Prostate gland (tissue), 2 donors: ENCODE measurements at regions not wholly inside any gene's neighbourhood (a gene's known extent, or its start where the extent isn't known, plus 50 kb on each side); places are given as distances from the start of the nearest gene placed in this dataset.

Experiments used
- DNase-seq: peaks from one replicate; pipeline ENCODE4 v3.0.0-alpha.2; 2019; ENCODE audit warnings: low spot score
- H3K27ac ChIP-seq, 2 donors: fragments of 200-600 bp; sonication (generic); 2 replicates each; pipeline ENCODE4 v1.5.1; 2017 to 2019
- H3K27me3 ChIP-seq: fragments of 200-600 bp; sonication (generic); replicated peaks from 2 replicates; pipeline ENCODE4 v1.5.1; 2019; ENCODE audit not compliant: insufficient read depth
- H3K36me3 ChIP-seq, 2 donors: fragments of 200-600 bp; sonication (generic); 1 replicate in 1 of 2; 2 replicates in 1 of 2; pipeline versions ENCODE4 v1.5.1 to v1.8.1; 2017 to 2019
- H3K4me1 ChIP-seq: fragments of 200-600 bp; sonication (generic); replicated peaks from 2 replicates; pipeline ENCODE4 v1.5.1; 2019
- H3K4me3 ChIP-seq, 2 donors: fragments of 200-600 bp; sonication (generic); 2 replicates each; pipeline ENCODE4 v1.5.1; 2017 to 2019
- H3K9me3 ChIP-seq: fragments of 200-600 bp; sonication (generic); 2 replicates; pipeline ENCODE4 v1.5.1; 2017
- CTCF ChIP-seq, 4 experiments: fragments of 200-600 bp in 2 of 4; fragments of 450-650 bp in 2 of 4; sonication (generic) in 2 of 4; IDR thresholded peaks; 1 replicate in 3 of 4; 2 replicates in 1 of 4; pipeline ENCODE4 v1.5.1; 2016 to 2019; ENCODE audit warnings: antibody characterized with exemption in 4 of 4, mild to moderate bottlenecking in 2 of 4, moderate library complexity in 2 of 4
- POLR2A ChIP-seq: fragments of 450-650 bp; IDR thresholded peaks from one replicate; pipeline ENCODE4 v1.6.1; 2016; ENCODE audit warnings: antibody characterized with exemption, mild to moderate bottlenecking
- POLR2AphosphoS5 ChIP-seq: sonication (generic); formaldehyde crosslinking; IDR thresholded peaks from one replicate; pipeline ENCODE4 v1.6.1; 2017; ENCODE audit warnings: antibody characterized with exemption
- WGBS: methylation state at CpG from one replicate; pipeline ENCODE4 v1.1.5; 2018; 5-methylcytosine and 5-hydroxymethylcytosine counted together
- intact Hi-C: fragments of 100-400 bp; cut with DNase I; formaldehyde crosslinking; loops from one replicate; pipeline ENCODE4 v1.14.2; 2022

- H3K27ac ChIP-seq = no peak overlapping the region
- no peak overlapping the region for H3K4me3 ChIP-seq
- 73% methylated on average over 2 of the region's 2 CpGs for WGBS
- H3K27me3 ChIP-seq = no peaks in the 10 kb centered on the region
- DNase-seq = no peak
- intact Hi-C loops = loop anchor here (5.0 kb wide), 1 partner anchor 1071 kb away; no protein-coding TSS in a partner anchor
- no peaks in the 10 kb centered on the region for H3K36me3 ChIP-seq
- no peaks in the 10 kb centered on the region for H3K9me3 ChIP-seq
- no peak for TF ChIP-seq POLR2AphosphoS5
- TF ChIP-seq POLR2A = no peak
- no peak for TF ChIP-seq CTCF (IDR thresholded peaks at IDR 0.05)
- H3K4me1 ChIP-seq = no peaks in the 10 kb centered on the region
Observed at GRCh38 chr7:82567841-82568240, 124.3 kb upstream of the CACNA2D1 start.

GRCh38 chr7:82567356-82567755 lies 123.8 kb upstream of the CACNA2D1 start:
- TF ChIP-seq POLR2A (no peak), CTCF (IDR thresholded peaks at IDR 0.05) (no peak), POLR2AphosphoS5 (no peak)
- no peaks in the 10 kb centered on the region for H3K27me3 ChIP-seq
- no peaks in the 10 kb centered on the region for H3K36me3 ChIP-seq
- no peaks in the 10 kb centered on the region for H3K9me3 ChIP-seq
- no peak for DNase-seq
- intact Hi-C loops = loop anchor here (5.0 kb wide), 1 partner anchor 1070 kb away; no protein-coding TSS in a partner anchor
- WGBS = 87% methylated on average over 2 of the region's 2 CpGs
- no peaks in the 10 kb centered on the region for H3K4me1 ChIP-seq
- no peak overlapping the region for H3K27ac ChIP-seq
- no peak overlapping the region for H3K4me3 ChIP-seq

- no peaks in the 10 kb centered on the region for H3K4me1 ChIP-seq
- no peaks in the 10 kb centered on the region for H3K9me3 ChIP-seq
- H3K4me3 ChIP-seq = no peak overlapping the region
- 43% methylated on average over 1 of the region's 1 CpG for WGBS
- DNase-seq = no peak
- intact Hi-C loops = loop anchor here (5.0 kb wide), 1 partner anchor 1069 kb away; no protein-coding TSS in a partner anchor
- H3K27me3 ChIP-seq = no peaks in the 10 kb centered on the region
- H3K27ac ChIP-seq = no peak overlapping the region
- no peaks in the 10 kb centered on the region for H3K36me3 ChIP-seq
- TF ChIP-seq CTCF (IDR thresholded peaks at IDR 0.05) (no peak), POLR2AphosphoS5 (no peak), POLR2A (no peak)
Observed at GRCh38 chr7:82566752-82567151, 123.2 kb upstream of the CACNA2D1 start.

GRCh38 chr7:82562716-82563404 lies 119.3 kb upstream of the CACNA2D1 start:
- no peak overlapping the region for H3K27ac ChIP-seq
- intact Hi-C loops = no loop called here
- H3K4me1 ChIP-seq = no peaks in the 10 kb centered on the region
- H3K4me3 ChIP-seq = no peak overlapping the region
- DNase-seq = no peak
- TF ChIP-seq CTCF (IDR thresholded peaks at IDR 0.05) (no peak), POLR2A (no peak), POLR2AphosphoS5 (no peak)
- H3K36me3 ChIP-seq = no peaks in the 10 kb centered on the region
- WGBS = 85% methylated on average over 2 of the region's 2 CpGs
- no peaks in the 10 kb centered on the region for H3K9me3 ChIP-seq
- no peaks in the 10 kb centered on the region for H3K27me3 ChIP-seq

GRCh38 chr7:82559193-82559805 lies 115.7 kb upstream of the CACNA2D1 start:
- Histone ChIP-seq H3K27ac (no peak overlapping the region), H3K27me3 (no peaks in the 10 kb centered on the region), H3K36me3 (no peaks in the 10 kb centered on the region), H3K4me1 (no peaks in the 10 kb centered on the region), H3K9me3 (no peaks in the 10 kb centered on the region), H3K4me3 (no peak overlapping the region)
- intact Hi-C loops = no loop called here
- 23% methylated on average over 7 of the region's 7 CpGs for WGBS
- no peak for DNase-seq
- TF ChIP-seq POLR2AphosphoS5 = no peak
- no peak for TF ChIP-seq CTCF (IDR thresholded peaks at IDR 0.05)
